CD14-positive monocyte (primary cell): ENCODE measurements at regions not wholly inside any gene's neighbourhood (a gene's known extent, or its start where the extent isn't known, plus 50 kb on each side); places are given as distances from the start of the nearest gene placed in this dataset.

Source experiments
- DNase-seq, 3 donors: peaks; one replicate each; pipeline ENCODE4 v3.0.0-alpha.2; 2011 to 2022
- H2AFZ ChIP-seq: 2 replicates; pipeline ENCODE4 v1.6.0; 2012; ENCODE audit warnings: mild to moderate bottlenecking, low read depth, low read length, inconsistent platforms; ENCODE audit not compliant: insufficient read depth, poor library complexity, severe bottlenecking
- H3K27ac ChIP-seq, 2 donors: 1 replicate in 1 of 2; 2 replicates in 1 of 2; pipeline ENCODE4 v1.5.1; 2012 to 2013; ENCODE audit warnings: low read length in 2 of 2, control low read depth in 1 of 2, inconsistent platforms in 1 of 2, low read depth in 1 of 2, mild to moderate bottlenecking in 1 of 2
- H3K27me3 ChIP-seq, 2 donors: one replicate each; pipeline versions ENCODE4 v1.6.0 to v1.6.1; 2011 to 2013; ENCODE audit warnings: low read length in 2 of 2; ENCODE audit not compliant: control insufficient read depth in 2 of 2, insufficient read depth in 2 of 2
- H3K36me3 ChIP-seq, 2 donors: replicated peaks in 1 of 2; 1 replicate in 1 of 2; 2 replicates in 1 of 2; pipeline versions ENCODE4 v1.5.1 to v1.6.1; 2012 to 2013; ENCODE audit warnings: low read length in 2 of 2, control low read depth in 1 of 2, inconsistent platforms in 1 of 2, mild to moderate bottlenecking in 1 of 2; ENCODE audit not compliant: insufficient read depth in 2 of 2, control insufficient read depth in 1 of 2
- H3K4me1 ChIP-seq, 2 donors: 1 replicate in 1 of 2; 2 replicates in 1 of 2; pipeline versions ENCODE4 v1.5.1 to v1.6.1; 2012 to 2013; ENCODE audit warnings: low read length in 2 of 2, control low read depth in 1 of 2, inconsistent platforms in 1 of 2, mild to moderate bottlenecking in 1 of 2, moderate library complexity in 1 of 2; ENCODE audit not compliant: insufficient read depth in 2 of 2, control insufficient read depth in 1 of 2
- H3K4me2 ChIP-seq: replicated peaks from 2 replicates; pipeline ENCODE3; 2012; ENCODE audit warnings: low read length, moderate library complexity, mild to moderate bottlenecking; ENCODE audit not compliant: poor library complexity, severe bottlenecking; ENCODE audit errors: extremely low read depth
- H3K4me3 ChIP-seq, 3 experiments: fragments of 200-600 bp in 1 of 3; sonication (generic) in 1 of 3; replicated peaks in 1 of 3; 1 replicate in 2 of 3; 2 replicates in 1 of 3; pipeline ENCODE4 v1.5.1; 2011 to 2013; ENCODE audit warnings: low read length in 3 of 3, mild to moderate bottlenecking in 3 of 3, control low read depth in 2 of 3, low read depth in 2 of 3, inconsistent platforms in 1 of 3, moderate library complexity in 1 of 3
- H3K79me2 ChIP-seq: 2 replicates; pipeline ENCODE4 v1.6.0; 2012; ENCODE audit warnings: mild to moderate bottlenecking, control low read depth, inconsistent platforms, low read length, moderate library complexity; ENCODE audit not compliant: insufficient read depth
- H3K9ac ChIP-seq: 2 replicates; pipeline ENCODE4 v1.6.0; 2017; ENCODE audit warnings: low read length, mild to moderate bottlenecking; ENCODE audit not compliant: insufficient read depth, poor library complexity, severe bottlenecking
- H3K9me3 ChIP-seq, 2 donors: replicated peaks in 1 of 2; 1 replicate in 1 of 2; 2 replicates in 1 of 2; pipeline versions ENCODE4 v1.5.1 to v1.6.1; 2012 to 2013; ENCODE audit warnings: low read length in 2 of 2, control low read depth in 1 of 2; ENCODE audit not compliant: control insufficient read depth in 1 of 2, insufficient read depth in 1 of 2
- H4K20me1 ChIP-seq: 2 replicates; pipeline ENCODE4 v1.6.0; 2012; ENCODE audit warnings: mild to moderate bottlenecking, low read length, control low read depth, moderate library complexity; ENCODE audit not compliant: insufficient read depth
- H3K27ac Mint-ChIP-seq, 7 donors: one replicate each; pipeline ENCODE4 v1.8.0; 2020; ENCODE audit warnings: mild to moderate bottlenecking in 7 of 7, mixed read lengths in 7 of 7, moderate library complexity in 6 of 7, inconsistent platforms in 2 of 7
- H3K27me3 Mint-ChIP-seq, 3 donors: one replicate each; pipeline ENCODE4 v1.8.0; 2021 to 2022; ENCODE audit warnings: low read depth in 3 of 3, mild to moderate bottlenecking in 3 of 3, mixed read lengths in 3 of 3, moderate library complexity in 3 of 3, inconsistent platforms in 1 of 3
- H3K36me3 Mint-ChIP-seq, 2 donors: one replicate each; pipeline ENCODE4 v1.8.0; 2020; ENCODE audit warnings: mixed read lengths in 2 of 2, inconsistent platforms in 1 of 2, mild to moderate bottlenecking in 1 of 2
- H3K4me1 Mint-ChIP-seq: one replicate; pipeline ENCODE4 v1.8.0; 2020; ENCODE audit warnings: mild to moderate bottlenecking, mixed read lengths
- H3K4me3 Mint-ChIP-seq, 2 donors: one replicate each; pipeline ENCODE4 v1.8.0; 2020; ENCODE audit warnings: mild to moderate bottlenecking in 2 of 2, mixed read lengths in 2 of 2, moderate library complexity in 1 of 2
- H3K9me3 Mint-ChIP-seq, 7 donors: one replicate each; pipeline ENCODE4 v1.8.0; 2020 to 2022; ENCODE audit warnings: mixed read lengths in 7 of 7, mild to moderate bottlenecking in 6 of 7, moderate library complexity in 6 of 7, inconsistent platforms in 2 of 7
- WGBS: methylation state at CpG from one replicate; pipeline ENCODE4 v1.1.5; 2013; ENCODE audit warnings: missing lambda C conversion rate; ENCODE audit not compliant: insufficient coverage; 5-methylcytosine and 5-hydroxymethylcytosine counted together
- intact Hi-C, 2 donors: fragments of 100-400 bp; cut with micrococcal nuclease; formaldehyde crosslinking; loops; one replicate each; pipeline versions ENCODE4 v1.15.0 to v1.15.1; 2023
- TF ChIP-seq, protein P1 (sequence below): fragments of 200-600 bp; IDR thresholded peaks from one replicate; pipeline ENCODE4 v1.8.0; 2022; ENCODE audit warnings: antibody characterized with exemption, mild to moderate bottlenecking

DNA sequence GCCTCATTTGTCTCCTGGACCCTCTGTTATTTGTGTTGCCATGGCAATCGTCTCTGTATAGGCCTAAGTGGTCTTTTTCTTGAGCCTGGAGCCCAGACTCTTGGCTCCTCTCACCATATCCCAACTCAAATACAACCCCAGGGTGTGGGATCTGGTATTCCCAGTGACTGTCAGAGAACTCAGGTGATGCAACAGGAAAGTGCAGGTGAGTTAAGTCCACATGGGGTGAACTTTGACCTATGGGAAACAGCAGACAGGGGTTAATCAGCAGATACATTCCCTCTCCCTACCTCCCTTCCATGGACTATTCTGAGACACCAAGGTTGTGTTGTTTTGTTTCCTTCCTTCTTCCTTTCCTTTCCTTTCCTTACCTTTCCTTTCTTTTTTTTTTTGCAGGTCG, 130.9 kb upstream of the RPS6KA3 start:
- Histone ChIP-seq H3K4me3 (no peak overlapping the region), H3K27ac (no peak overlapping the region), H4K20me1 (no peaks in the 10 kb centered on the region), H3K27me3 (peaks cover 0 to 2% of the 10 kb centered on the region in 2 donors), H3K4me1 (peaks cover 21 to 28% of the 10 kb centered on the region in 2 donors), H3K79me2 (no peaks in the 10 kb centered on the region), H2AFZ (no peak overlapping the region), H3K9ac (no peak overlapping the region), H3K36me3 (no peaks in the 10 kb centered on the region), H3K4me2 (no peak overlapping the region), H3K9me3 (no peaks in the 10 kb centered on the region)
- H3K9me3 Mint-ChIP-seq: no peaks in the 10 kb centered on the region
- H3K36me3 Mint-ChIP-seq: peaks cover 0 to 3% of the 10 kb centered on the region in 2 donors
- H3K27ac Mint-ChIP-seq: no peak overlapping the region
- WGBS: no CpG with 5 or more reads among the region's 2 CpGs
- peaks cover 0 to 12% (median 0%) of the 10 kb centered on the region in 3 donors for H3K27me3 Mint-ChIP-seq
- intact Hi-C loops: no loop called here
- TF ChIP-seq, protein P1, sequence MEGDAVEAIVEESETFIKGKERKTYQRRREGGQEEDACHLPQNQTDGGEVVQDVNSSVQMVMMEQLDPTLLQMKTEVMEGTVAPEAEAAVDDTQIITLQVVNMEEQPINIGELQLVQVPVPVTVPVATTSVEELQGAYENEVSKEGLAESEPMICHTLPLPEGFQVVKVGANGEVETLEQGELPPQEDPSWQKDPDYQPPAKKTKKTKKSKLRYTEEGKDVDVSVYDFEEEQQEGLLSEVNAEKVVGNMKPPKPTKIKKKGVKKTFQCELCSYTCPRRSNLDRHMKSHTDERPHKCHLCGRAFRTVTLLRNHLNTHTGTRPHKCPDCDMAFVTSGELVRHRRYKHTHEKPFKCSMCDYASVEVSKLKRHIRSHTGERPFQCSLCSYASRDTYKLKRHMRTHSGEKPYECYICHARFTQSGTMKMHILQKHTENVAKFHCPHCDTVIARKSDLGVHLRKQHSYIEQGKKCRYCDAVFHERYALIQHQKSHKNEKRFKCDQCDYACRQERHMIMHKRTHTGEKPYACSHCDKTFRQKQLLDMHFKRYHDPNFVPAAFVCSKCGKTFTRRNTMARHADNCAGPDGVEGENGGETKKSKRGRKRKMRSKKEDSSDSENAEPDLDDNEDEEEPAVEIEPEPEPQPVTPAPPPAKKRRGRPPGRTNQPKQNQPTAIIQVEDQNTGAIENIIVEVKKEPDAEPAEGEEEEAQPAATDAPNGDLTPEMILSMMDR: no peak
- H3K4me1 Mint-ChIP-seq: peaks cover 37% of the 10 kb centered on the region
- no peak for DNase-seq
- H3K4me3 Mint-ChIP-seq: no peak overlapping the region

DNA sequence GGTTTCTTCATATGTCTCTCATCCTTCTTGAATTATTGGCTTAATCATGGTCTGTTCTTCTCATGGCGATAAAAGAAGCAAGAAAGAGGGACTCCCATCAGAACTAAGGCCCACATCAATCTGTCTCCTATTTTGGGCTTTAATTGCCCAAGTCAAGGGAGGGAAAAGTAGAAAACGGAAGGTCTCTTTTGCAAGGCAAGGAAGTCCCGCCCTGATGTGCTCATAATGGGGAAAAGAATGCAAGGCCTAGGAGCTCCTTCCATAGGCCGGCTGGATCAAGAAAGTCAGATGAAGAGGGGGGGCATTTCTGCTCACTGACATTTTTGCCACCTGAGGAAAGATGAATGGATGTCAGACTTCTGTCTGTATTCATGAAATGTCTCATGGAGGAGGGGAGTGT, 127.7 kb upstream of the RPS6KA3 start:
- H3K79me2 ChIP-seq: no peaks in the 10 kb centered on the region
- 0% methylated on average over 2 of the region's 4 CpGs for WGBS
- no peaks in the 10 kb centered on the region for H3K9me3 ChIP-seq
- DNase-seq: peak; percentile 38 to 76 (median 53)
- peak overlapping the region; percentile 20 to 64 for H3K4me3 Mint-ChIP-seq
- intact Hi-C loops: no loop called here
- peaks cover 37% of the 10 kb centered on the region for H3K4me1 Mint-ChIP-seq
- H3K4me3 ChIP-seq: peak overlapping the region in 1 of 3 experiments; percentile 7
- H3K4me1 ChIP-seq: peaks cover 21 to 28% of the 10 kb centered on the region in 2 donors
- H3K4me2 ChIP-seq: peak overlapping the region; percentile 11
- TF ChIP-seq, protein P1: no peak
- H3K36me3 ChIP-seq: no peaks in the 10 kb centered on the region
- no peak overlapping the region for H3K9ac ChIP-seq
- H3K27ac ChIP-seq: peak overlapping the region in 1 of 2 donors; percentile 76
- peaks cover 0 to 2% of the 10 kb centered on the region in 2 donors for H3K27me3 ChIP-seq
- peaks cover 0 to 3% of the 10 kb centered on the region in 2 donors for H3K36me3 Mint-ChIP-seq
- H3K27me3 Mint-ChIP-seq: peaks cover 0 to 12% (median 0%) of the 10 kb centered on the region in 3 donors
- H3K27ac Mint-ChIP-seq: peak overlapping the region; percentile 85 to 95 (median 90)
- no peaks in the 10 kb centered on the region for H4K20me1 ChIP-seq
- no peaks in the 10 kb centered on the region for H3K9me3 Mint-ChIP-seq
- peak overlapping the region; percentile 44 for H2AFZ ChIP-seq
